Heart right ventricle (tissue), 16 donors: ENCODE measurements at regions not wholly inside any gene's neighbourhood (a gene's known extent, or its start where the extent isn't known, plus 50 kb on each side); places are given as distances from the start of the nearest gene placed in this dataset.

ENCODE experiments used
- ATAC-seq, 8 donors: fragments of 200-7000 bp; cut with Tn5 transposase; one replicate each; pipeline ENCODE4 v1.9.1; 2020; ENCODE audit warnings: mild to moderate bottlenecking in 8 of 8, moderate library complexity in 8 of 8, moderate number of reproducible peaks in 1 of 8
- DNase-seq, 2 donors: peaks; one replicate each; pipeline ENCODE4 v3.0.0-alpha.2; 2020
- H3K27ac ChIP-seq, 10 donors: fragments of 200-600 bp; sonication (generic) in 2 of 10; one replicate each; pipeline versions ENCODE4 v1.5.0 to v1.8.0; 2020 to 2022; ENCODE audit warnings: mild to moderate bottlenecking in 3 of 10
- H3K27me3 ChIP-seq, 7 donors: fragments of 200-600 bp; one replicate each; pipeline ENCODE4 v1.8.0; 2021 to 2022; ENCODE audit warnings: mild to moderate bottlenecking in 2 of 7
- H3K36me3 ChIP-seq, 9 donors: fragments of 200-600 bp; sonication (generic) in 1 of 9; one replicate each; pipeline versions ENCODE4 v1.5.0 to v1.8.0; 2020 to 2022; ENCODE audit warnings: mild to moderate bottlenecking in 2 of 9
- H3K4me1 ChIP-seq, 9 donors: fragments of 200-600 bp; sonication (generic) in 1 of 9; one replicate each; pipeline versions ENCODE4 v1.5.0 to v1.8.0; 2020 to 2022; ENCODE audit warnings: mild to moderate bottlenecking in 4 of 9
- H3K4me3 ChIP-seq, 10 donors: fragments of 200-600 bp; sonication (generic) in 2 of 10; one replicate each; pipeline versions ENCODE4 v1.5.0 to v1.8.0; 2020 to 2022; ENCODE audit warnings: mild to moderate bottlenecking in 7 of 10, moderate library complexity in 2 of 10
- H3K9me3 ChIP-seq, 11 donors: fragments of 200-600 bp in 10 of 11; sonication (generic) in 2 of 11; one replicate each; pipeline versions ENCODE4 v1.5.0 to v1.8.0; 2013 to 2022; ENCODE audit warnings: mild to moderate bottlenecking in 2 of 11, control low read depth in 1 of 11, moderate library complexity in 1 of 11
- CTCF ChIP-seq, 9 donors: fragments of 200-600 bp; sonication (generic) in 2 of 9; IDR thresholded peaks; one replicate each; pipeline versions ENCODE4 v1.5.0 to v1.8.0; 2021 to 2022; ENCODE audit warnings: antibody characterized with exemption in 9 of 9, mild to moderate bottlenecking in 5 of 9, moderate library complexity in 1 of 9
- WGBS, 2 donors: extraction: QIAGEN DNeasy Blood & Tissue Kit; methylation state at CpG; one replicate each; pipeline ENCODE4 v1.1.7; 2013; ENCODE audit warnings: inconsistent platforms in 1 of 2; 5-methylcytosine and 5-hydroxymethylcytosine counted together
- intact Hi-C, 10 donors: fragments of 100-400 bp; cut with DNase I; formaldehyde crosslinking; loops; one replicate each; pipeline versions ENCODE4 v1.11.1 to v1.14.2; 2022
- donor health status: Arrhythmogenic right ventricular cardiomyopathy.
- donor health status: ischemic (EF 13 %, LVEDD 7.1; RV severe dilation, severe dysfunction).
- donor health status: healthy with polysubstance abuse.
- donor health status: DM: no; HTN: yes; CAD: no.
- donor health status: DM: no; HTN: no; CAD: no.
- donor health status: ischemic (EF 25% LVEDD 6.9; RV normal size, moderate dysfunction).
- donor health status: ischemic (EF 25% LVEDD 5.7; RV mildly dilated, moderate dysfunction).
- donor health status: healthy.
- donor health status: DM: yes; HTN: yes; CAD: no.
- donor health status: Ischemic cardiomyopathy.
- donor health status: ischemic (EF 35%, LVEDD 5.7; RV mildly dilated, moderate dysfunction).
- donor health status: nonischemic (EF 11% LVEDD 7.7; RV severe dilation, severe dysfunction).
- donor health status: DM: yes; HTN: yes; CAD: no.
- donor health status: PGD.
- donor health status: ischemic (EF 29% LVEDD 5.4; RV normal size, mild dysfunction).
- donor health status: nonischemic (EF 23%, LVEDD 6.1; RV moderate dilation, normal function).

GRCh38 chr3:106421426-106421825, 552.6 kb upstream of the CBLB start:
- H3K9me3 ChIP-seq: no peaks in the 10 kb centered on the region
- ATAC-seq: no peak
- TF ChIP-seq CTCF (IDR thresholded peaks at IDR 0.05): no peak
- intact Hi-C loops: no loop called here
- no peaks in the 10 kb centered on the region for H3K27me3 ChIP-seq
- DNase-seq: no peak
- H3K36me3 ChIP-seq: no peaks in the 10 kb centered on the region
- peaks cover 0 to 12% (median 0%) of the 10 kb centered on the region in 9 donors for H3K4me1 ChIP-seq
- H3K4me3 ChIP-seq: no peak overlapping the region
- H3K27ac ChIP-seq: no peak overlapping the region
- 52 to 83% methylated on average over 1 of the region's 1 CpG for WGBS, 2 donors

- peaks cover 0 to 12% (median 0%) of the 10 kb centered on the region in 9 donors for H3K4me1 ChIP-seq
- no peak for TF ChIP-seq CTCF (IDR thresholded peaks at IDR 0.05)
- H3K27me3 ChIP-seq: no peaks in the 10 kb centered on the region
- no peak overlapping the region for H3K4me3 ChIP-seq
- H3K27ac ChIP-seq: no peak overlapping the region
- no peak for DNase-seq
- intact Hi-C loops: no loop called here
- no peaks in the 10 kb centered on the region for H3K9me3 ChIP-seq
- no peaks in the 10 kb centered on the region for H3K36me3 ChIP-seq
- ATAC-seq: no peak
Observed at GRCh38 chr3:106421909-106422308, 553.1 kb upstream of the CBLB start.

GRCh38 chr3:106423321-106424225, 554.8 kb upstream of the CBLB start:
- Histone ChIP-seq H3K4me1 (peaks cover 0 to 12% (median 0%) of the 10 kb centered on the region in 9 donors), H3K36me3 (no peaks in the 10 kb centered on the region), H3K27ac (no peak overlapping the region), H3K27me3 (no peaks in the 10 kb centered on the region), H3K4me3 (no peak overlapping the region), H3K9me3 (no peaks in the 10 kb centered on the region)
- 66 to 72% methylated on average over 7 of the region's 7 CpGs for WGBS, 2 donors
- TF ChIP-seq CTCF (IDR thresholded peaks at IDR 0.05): no peak
- ATAC-seq (no peak), DNase-seq (no peak)
- intact Hi-C loops: no loop called here

GRCh38 chr3:106425026-106425425, 556.2 kb upstream of the CBLB start:
- TF ChIP-seq CTCF (IDR thresholded peaks at IDR 0.05): no peak
- Histone ChIP-seq H3K9me3 (no peaks in the 10 kb centered on the region), H3K27me3 (no peaks in the 10 kb centered on the region), H3K36me3 (no peaks in the 10 kb centered on the region), H3K4me1 (peaks cover 0 to 12% (median 0%) of the 10 kb centered on the region in 9 donors), H3K27ac (no peak overlapping the region), H3K4me3 (no peak overlapping the region)
- no peak for ATAC-seq
- 52 to 63% methylated on average over 2 of the region's 2 CpGs for WGBS, 2 donors
- no peak for DNase-seq
- intact Hi-C loops: no loop called here
